GM10248 (cell line): ENCODE measurements at regions not wholly inside any gene's neighbourhood (a gene's known extent, or its start where the extent isn't known, plus 50 kb on each side); places are given as distances from the start of the nearest gene placed in this dataset.
A peak's percentile ranks its signal among the peaks of the same experiment; 100 is the strongest.

Experiments used
- CTCF ChIA-PET: fragments of 300-600 bp; sonication (Branson Sonifier 250); formaldehyde crosslinking; extraction: SDS; loops from one replicate; lab custom pipeline; 2021; ENCODE audit warnings: antibody characterized with exemption; lab: Yijun Ruan, JAX
- POLR2A ChIA-PET: fragments of 350-650 bp; sonication (Branson Sonifier 250); formaldehyde crosslinking; extraction: SDS; loops from one replicate; lab custom pipeline; 2020; ENCODE audit warnings: antibody characterized with exemption; lab: Yijun Ruan, JAX
- DNase-seq: peaks from one replicate; pipeline ENCODE4 v3.0.0; 2012; ENCODE audit errors: extremely low spot score
- TF ChIP-seq, protein P1 (sequence below): IDR thresholded peaks from 2 replicates; pipeline ENCODE4 v1.5.1; 2012; ENCODE audit warnings: mild to moderate bottlenecking, low read depth; ENCODE audit errors: extremely low read depth, missing control alignments, control extremely low read depth

GRCh38 chr1:82116105-82116504, 315.4 kb downstream of the ADGRL2 start:
- POLR2A ChIA-PET, result no interaction called here
- CTCF ChIA-PET, result interaction anchor here (1.4 kb wide), 1 partner anchor 11 kb away, joined by 5 read pairs; no protein-coding TSS in a partner anchor
- TF ChIP-seq, protein P1, sequence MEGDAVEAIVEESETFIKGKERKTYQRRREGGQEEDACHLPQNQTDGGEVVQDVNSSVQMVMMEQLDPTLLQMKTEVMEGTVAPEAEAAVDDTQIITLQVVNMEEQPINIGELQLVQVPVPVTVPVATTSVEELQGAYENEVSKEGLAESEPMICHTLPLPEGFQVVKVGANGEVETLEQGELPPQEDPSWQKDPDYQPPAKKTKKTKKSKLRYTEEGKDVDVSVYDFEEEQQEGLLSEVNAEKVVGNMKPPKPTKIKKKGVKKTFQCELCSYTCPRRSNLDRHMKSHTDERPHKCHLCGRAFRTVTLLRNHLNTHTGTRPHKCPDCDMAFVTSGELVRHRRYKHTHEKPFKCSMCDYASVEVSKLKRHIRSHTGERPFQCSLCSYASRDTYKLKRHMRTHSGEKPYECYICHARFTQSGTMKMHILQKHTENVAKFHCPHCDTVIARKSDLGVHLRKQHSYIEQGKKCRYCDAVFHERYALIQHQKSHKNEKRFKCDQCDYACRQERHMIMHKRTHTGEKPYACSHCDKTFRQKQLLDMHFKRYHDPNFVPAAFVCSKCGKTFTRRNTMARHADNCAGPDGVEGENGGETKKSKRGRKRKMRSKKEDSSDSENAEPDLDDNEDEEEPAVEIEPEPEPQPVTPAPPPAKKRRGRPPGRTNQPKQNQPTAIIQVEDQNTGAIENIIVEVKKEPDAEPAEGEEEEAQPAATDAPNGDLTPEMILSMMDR, result no peak
- no peak for DNase-seq

DNA sequence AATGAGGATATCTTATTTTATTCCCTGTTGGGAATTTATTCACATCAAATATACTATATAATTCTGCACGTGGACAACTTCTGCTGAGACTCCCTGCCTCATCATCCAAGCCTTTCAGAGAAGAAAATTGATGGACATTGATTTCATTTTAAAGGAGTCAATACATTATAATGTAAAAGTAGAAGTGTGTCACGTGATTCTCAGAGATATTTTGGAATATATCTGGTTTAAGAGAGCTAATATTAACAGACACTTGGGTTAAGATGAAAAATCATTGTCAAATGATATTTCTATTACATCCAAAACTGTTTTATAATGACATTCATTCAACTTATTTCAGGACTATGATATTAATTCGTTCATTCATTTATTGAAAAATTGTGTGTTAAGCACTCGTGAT, 314.2 kb downstream of the ADGRL2 start:
- TF ChIP-seq, protein P1, result no peak
- CTCF ChIA-PET, result no interaction called here
- POLR2A ChIA-PET, result no interaction called here
- no peak for DNase-seq

GRCh38 chr1:82110366-82111254, 309.9 kb downstream of the ADGRL2 start:
- POLR2A ChIA-PET, result no interaction called here
- CTCF ChIA-PET, result interaction anchor here (1.2 kb wide), 2 partner anchors 9 to 12 kb away, joined by 3 read pairs; no protein-coding TSS in a partner anchor

GRCh38 chr1:82108843-82109242, 308.1 kb downstream of the ADGRL2 start:
- DNase-seq, result peak; percentile 28
- CTCF ChIA-PET, result interaction anchor here (1.2 to 1.5 kb wide), 2 partner anchors 8 to 11 kb away, joined by 3 to 4 read pairs; no protein-coding TSS in a partner anchor

More at GRCh38 chr1:82110366-82111254, 309.9 kb downstream of the ADGRL2 start:
- DNase-seq, result no peak
- TF ChIP-seq, protein P1, result no peak

DNA sequence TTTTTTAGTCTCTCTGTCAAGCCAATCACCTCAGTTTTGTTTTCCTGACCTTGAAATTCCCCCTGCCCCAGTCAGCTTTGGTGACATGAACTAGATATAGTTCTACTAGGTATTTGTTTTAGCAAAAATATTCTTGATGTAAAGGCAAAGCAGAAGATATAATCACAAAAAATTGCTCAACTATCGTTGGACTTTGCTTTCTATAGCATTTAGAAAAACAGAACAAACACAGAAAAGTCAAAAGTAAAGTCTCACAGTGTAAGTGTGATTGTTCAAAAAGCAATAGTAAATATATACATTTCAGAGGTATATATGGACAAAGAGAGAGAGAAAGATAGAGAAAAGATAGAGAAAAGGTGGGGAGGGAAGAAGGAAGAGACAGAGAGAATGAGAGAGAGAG, 305.9 kb downstream of the ADGRL2 start:
- no peak for DNase-seq
- ChIA-PET POLR2A (no interaction called here), CTCF (interaction anchor here (1.1 kb wide), 1 partner anchor 10 kb away, joined by 3 read pairs; no protein-coding TSS in a partner anchor)
- TF ChIP-seq, protein P1, result no peak

More at GRCh38 chr1:82108843-82109242, 308.1 kb downstream of the ADGRL2 start:
- TF ChIP-seq, protein P1, result no peak
- POLR2A ChIA-PET, result no interaction called here

DNA sequence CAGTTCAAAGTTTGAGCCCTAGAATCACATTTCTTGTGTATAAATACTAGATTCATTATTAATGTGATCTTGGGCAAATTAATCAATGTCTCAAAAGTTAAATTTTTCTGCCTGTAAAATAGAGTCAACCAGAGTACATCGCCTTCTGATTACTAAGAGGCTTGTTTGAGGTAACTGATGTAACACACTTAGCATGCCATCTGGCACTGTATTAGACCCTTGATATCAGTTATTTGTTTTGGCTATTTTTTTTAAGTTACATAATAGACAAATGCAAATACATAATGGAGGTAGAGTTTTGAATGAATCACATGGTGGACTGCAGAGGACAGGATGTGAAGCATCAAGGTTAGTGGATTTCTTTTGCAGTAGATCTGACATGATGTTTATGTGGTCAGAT, 298.4 kb downstream of the ADGRL2 start:
- ChIA-PET POLR2A (no interaction called here), CTCF (no interaction called here)
- DNase-seq, result no peak
- TF ChIP-seq, protein P1, result no peak
